ENCODE measurements at regions not wholly inside any gene's neighbourhood (a gene's known extent, or its start where the extent isn't known, plus 50 kb on each side); places are given as distances from the start of the nearest gene placed in this dataset.
"Not testable (repeated sequence)": the region's sequence is repeated elsewhere in the genome, so short reads cannot be mapped to it uniquely, and the experiment has no call there.

DNA sequence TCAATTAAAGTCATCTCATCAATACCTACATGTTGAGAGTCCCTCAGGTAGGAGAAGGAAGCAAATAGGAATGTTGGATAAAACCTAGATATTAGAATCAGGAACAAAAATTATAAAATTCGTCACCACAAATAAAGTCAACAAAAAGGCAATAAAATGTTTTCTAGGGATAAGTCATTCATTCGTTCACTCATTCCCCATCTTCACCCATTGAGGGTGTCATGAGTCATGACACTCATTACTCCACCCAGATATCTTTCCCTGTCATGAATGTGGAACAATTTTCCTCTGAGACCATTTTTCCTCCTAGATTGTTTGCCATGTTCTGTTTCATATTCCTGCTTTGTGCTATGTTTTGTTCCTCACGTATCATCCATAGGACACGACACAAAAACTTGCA, 50.9 kb upstream of the OLIG3 start:
- DNase-seq = no peak

DNA sequence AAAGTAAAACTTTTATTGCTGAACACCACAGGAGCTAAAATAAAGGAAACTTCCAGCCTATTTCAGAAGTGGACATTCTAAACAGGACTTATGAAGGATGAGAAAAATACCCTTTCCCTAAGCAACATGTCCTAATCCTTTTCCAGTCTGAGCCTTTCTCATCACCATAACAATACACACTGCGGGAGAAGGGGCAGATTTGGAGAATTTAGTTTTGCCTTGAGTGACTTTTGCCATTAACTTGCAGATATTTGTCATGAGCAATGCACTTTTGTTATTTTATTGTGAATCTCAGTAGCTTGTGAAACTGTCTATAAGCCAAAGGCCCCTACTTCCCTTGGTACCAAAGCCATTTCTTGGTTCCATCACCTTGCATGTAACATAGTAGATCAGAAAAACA, 53.0 kb upstream of the OLIG3 start:
- DNase-seq = no peak

DNA sequence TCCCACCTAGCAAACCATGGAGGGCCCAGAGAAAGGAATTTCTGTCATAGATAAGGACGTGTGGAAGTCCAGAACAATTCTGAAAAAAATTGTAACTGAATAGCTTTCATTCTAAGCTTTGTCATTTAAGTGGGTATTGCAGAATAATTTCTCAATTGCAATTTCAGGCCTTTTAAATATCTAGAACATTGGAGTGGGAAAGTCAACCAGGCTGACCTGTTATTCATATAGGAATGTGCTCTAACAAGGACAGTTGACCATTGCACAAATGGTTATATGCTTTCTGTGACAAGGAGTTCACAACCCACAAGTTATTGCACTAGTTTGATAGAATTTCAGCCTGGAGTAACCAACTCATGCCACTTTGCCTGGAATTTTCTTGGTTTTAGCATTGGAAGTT, 53.4 kb upstream of the OLIG3 start:
- no peak for DNase-seq

DNA sequence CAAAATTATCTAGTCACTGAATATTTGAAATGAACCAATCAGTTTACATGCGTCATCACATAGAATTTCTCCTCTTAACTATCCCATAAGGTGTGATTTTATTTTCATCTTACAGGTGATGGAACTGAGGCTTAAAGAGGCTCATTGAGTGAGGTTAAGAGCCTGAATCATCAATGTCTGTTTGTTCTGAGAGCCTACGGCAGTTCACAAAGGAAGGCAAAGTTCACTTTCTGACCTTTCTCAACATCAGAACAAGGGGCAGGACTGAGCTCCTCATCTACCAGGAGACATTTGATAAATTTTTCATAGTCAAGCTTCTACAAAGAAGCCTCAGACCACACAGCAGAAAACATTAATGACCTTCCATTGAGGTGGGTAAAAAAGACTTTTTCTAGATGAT, 54.9 kb upstream of the OLIG3 start:
- DNase-seq = no peak

DNA sequence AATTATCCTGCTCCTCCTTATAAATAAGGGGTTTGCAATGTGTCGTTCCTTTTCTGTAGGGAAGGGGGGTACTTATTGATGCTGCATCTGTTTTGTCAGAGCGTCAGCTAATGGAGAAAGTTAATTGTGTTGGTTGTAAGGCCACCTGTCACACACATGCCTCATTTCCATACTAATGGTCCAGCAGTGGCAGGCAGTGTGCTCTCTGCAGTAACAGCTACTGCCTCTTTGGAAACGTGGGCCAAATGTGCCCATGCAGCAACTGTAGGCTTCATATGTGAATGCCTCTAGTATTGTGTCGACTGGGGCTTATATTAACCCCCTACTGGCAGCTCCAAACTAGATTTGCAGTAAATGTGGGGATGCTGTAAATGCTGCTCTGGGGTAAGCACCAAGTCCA, 56.3 kb upstream of the OLIG3 start:
- no peak for DNase-seq

DNA sequence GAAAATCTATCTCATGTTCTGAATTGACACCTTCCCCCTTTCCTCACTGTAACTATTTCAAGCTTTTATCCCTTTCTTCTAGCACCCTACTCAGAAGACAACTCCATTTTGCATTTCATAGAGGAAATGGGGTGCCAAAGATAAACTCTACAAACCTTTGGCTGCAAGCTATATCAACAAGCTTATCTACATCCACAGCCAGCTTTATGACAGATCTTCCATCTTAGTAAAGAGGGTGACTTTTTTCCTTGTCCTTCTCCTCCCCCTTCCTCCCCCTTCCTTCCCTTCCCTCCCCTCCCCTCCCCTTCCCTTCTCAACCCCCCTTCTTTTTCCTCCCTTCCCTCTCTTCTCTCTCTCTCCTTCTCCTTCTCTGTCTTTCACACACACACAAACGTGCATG, 58.0 kb upstream of the OLIG3 start:
- DNase-seq = no peak

DNA sequence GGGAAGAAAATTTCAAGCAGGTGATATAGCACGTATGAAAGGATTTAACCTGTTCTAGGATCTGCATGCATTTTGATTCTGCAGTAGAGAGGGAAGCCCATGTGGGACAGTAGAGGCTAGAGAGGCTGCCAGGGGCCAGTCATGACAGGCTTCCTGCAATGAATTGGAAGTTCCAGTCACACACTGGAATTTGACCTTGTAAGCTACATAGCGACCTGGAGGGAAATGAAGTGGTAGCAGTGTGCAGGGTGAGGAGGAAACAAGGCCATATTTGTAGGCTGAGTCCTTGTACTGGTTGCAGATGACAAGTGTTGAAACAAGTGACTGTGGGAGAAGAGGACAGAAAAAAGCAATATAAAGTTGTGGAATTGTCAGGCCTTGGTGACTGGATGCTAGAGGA, 58.6 kb upstream of the OLIG3 start:
- DNase-seq = no peak

DNA sequence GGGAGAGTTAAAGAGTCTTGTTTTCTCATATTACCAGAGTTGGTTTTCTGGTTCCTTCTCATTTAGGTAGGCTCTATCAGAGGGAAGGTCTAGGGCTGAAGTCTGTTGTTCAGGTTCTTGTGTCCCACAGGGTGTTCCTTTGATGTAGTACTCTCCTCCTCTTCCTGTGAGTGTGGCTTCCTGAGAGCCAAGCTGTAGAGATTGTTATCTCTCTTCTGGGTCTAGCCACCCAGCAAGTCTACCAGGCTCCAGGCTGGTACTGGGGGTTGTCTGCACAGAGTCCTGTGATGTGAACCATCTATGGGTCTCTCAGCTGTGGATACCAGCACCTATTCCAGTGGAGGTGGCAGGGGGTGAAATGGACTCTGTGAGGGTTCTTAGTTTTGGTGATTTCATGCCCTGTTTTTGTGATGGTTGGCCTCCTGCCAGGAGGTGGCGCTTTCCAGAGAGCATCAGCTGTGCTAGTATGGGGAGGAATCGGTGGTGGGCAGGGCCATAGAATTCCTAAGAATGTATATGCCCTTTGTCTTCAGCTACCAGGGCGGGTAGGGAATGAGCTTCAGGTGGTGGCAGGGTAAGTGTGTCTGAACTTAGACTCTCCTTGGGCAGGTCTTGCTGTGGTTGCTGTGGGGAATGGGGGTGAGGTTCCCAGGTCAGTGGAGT, 65.5 kb upstream of the OLIG3 start:
- not testable (repeated sequence) for DNase-seq

DNA sequence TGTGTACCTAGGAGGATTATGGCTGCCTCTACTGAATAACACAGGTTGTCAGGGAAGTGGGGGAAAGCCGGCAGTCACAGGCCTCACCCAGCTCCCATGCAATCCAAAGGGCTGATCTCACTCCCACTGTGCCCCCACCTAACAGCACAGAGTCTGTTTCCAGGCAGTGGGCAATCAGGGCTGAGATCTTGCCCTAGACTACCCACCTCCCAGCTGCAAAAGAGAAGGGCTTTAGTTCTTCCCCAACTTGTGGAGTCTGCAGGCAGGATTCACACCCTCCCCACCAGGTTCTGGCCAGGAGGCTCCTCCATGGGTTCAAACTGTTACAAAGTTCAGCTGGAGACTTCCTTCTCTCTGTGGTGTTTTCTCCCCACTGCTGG, 66.0 kb upstream of the OLIG3 start:
- no peak for DNase-seq

DNA sequence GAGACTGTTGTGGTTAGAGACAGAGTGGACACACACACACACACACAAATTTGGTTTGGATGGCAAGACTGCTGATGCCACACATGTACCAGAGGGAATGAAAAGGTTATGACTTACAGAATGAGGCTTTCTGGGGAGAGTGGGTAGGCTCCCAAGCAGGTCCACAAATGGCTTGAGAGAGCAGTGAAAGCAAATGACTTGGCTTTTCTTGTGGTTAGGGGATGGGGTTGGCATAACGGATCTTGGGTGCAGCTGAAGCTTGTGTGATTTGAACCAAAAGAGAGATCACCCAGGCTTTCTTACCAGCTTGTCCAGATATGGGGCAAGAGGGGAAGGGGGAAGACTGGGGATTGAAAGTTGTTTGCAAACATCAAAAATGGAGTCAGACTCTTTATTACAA, 73.9 kb upstream of the OLIG3 start:
- DNase-seq = no peak

DNA sequence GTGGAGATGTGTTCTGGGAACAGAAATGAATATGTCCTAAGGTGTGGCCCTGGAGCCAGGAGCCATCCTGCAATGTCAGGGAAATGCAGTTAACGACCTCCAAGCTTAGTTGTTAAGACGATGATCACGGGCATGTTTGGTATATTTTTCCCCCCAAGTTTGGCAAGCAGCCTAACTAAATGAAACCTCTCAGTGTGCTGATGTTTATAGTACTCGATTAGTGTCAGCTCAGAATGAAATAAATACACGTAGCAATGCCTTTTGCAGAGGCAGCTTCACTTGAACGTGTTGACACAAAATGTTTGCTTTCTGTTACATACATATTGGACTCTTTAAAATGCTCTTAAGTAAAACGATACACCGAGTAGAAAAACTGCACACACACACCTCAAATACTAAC, 76.2 kb upstream of the OLIG3 start:
- DNase-seq = no peak

DNA sequence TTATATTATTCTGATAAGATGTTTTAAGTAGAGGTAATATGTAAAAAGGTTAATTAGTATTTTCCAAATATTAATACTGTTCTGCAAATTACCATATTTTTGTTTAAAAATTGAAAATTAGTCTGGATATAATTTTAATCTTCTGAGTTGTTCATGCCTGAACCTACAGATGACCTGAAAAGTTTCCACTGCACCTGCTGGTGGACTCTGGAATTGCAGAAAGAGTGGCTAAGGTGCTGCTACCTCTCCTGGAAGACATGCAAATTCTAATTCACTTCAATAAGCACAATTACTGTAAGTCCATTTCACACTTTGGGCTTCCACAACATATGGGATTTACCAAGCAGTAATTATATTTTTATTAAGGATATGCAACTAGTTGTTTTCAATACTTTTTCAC, 77.7 kb upstream of the OLIG3 start:
- no peak for DNase-seq

DNA sequence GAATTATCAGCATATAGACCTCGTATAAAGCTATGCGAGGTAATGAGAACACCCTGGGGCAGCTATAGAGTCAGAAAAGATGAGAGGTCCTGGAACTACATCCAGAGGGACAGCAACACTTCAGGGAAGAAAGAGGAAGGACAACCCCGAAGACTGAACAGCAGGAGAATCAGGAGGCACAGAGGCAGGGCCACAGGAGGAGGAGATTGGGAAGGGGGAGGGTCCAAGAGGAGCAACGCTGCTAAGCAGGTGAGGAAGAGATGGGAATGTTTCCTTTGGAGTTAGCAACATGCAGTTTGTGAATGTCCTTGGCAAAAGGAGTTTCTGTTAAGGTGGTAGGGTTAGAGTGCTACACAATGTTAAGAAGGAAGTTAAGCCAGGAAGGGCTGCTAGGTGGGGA, 79.5 kb upstream of the OLIG3 start:
- DNase-seq = no peak

DNA sequence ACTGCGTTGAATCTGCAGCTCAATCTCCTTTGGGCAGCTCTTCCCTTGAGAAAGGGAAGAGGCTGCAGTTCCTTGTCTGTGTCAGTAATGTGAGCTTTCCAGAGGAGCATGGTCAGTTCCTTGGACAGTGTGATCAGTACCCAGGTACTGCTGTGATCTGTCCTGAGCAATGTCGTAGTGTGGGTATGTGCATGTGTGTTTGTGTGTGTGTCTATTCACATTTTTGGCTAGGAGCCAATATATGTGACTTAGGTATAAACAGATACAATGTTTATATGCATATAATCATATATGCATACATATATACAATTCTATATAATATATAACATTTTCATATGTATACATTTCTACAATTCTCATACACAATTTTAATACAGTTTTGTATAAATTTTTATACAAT, 85.4 kb upstream of the OLIG3 start:
- DNase-seq = no peak

DNA sequence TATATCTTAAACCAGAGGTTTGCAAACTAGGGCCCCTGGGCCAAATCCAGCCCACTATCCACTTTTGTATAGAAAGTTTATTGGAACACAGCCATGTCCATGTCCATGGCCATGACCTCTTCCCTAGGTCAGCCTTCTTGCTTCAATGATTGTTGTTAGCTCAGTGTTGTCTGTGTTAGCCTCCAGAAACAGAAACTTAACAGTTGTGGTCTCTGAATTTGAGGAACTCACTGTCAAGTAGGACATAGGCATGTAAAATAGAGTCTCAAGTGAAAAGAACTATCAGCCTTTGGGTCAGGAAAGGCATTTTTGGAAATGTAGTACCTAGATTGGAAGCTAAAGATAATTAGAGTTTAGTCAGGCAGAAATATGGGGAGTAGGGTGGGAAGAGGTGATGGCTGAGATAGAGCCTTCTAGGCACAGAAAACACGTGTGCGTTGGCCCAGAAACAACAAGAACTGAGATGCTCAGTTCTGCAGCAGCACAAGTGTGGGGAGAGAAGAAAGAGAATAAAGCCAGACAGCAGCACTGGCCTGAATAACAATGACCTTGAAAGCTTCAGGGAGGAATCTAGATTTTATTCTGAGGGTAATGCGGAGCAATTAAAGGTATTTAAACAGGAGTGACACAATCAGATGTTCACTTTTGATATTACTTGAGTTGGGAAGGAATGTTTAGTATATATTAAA, 87.0 kb upstream of the OLIG3 start:
- DNase-seq = no peak

DNA sequence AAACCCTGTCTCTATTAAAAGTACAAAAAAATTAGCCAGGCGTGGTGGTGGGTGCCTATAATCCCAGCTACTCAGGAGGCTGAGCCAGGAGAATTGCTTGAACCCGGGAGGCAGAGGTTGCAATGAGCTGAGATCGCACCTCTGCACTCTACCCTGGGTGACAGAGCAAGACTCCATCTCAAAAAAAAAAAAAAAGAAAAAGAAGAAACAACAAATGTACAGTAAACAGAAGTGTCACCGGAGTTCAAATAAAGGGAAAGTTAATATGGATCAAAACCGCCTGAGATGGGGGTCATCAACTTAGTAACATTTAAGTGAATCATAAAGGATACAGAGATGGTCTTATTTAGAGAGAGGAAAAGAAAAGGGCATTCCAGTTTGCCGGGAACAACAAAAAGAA, 89.3 kb upstream of the OLIG3 start:
- DNase-seq = not testable (repeated sequence)

DNA sequence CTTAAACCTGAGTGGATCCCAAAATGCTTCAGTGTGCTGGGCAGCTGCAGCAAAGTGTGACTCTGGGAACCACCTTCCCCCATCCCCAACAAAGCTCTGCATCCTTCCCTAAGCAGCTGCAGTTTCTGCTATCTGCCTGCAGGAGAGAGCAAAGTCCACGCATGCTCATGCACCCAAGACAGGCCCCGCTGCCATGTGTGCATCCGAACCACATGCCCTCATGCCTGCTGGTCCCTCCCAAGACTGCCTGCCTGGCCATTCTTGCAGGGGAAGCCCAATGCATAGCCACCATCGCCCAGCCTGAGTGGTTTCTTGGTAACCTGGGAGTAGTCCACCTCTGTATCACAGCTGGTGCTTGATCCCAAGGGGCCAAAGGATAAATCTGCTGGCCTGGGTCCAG, 94.3 kb upstream of the OLIG3 start:
- no peak for DNase-seq

DNA sequence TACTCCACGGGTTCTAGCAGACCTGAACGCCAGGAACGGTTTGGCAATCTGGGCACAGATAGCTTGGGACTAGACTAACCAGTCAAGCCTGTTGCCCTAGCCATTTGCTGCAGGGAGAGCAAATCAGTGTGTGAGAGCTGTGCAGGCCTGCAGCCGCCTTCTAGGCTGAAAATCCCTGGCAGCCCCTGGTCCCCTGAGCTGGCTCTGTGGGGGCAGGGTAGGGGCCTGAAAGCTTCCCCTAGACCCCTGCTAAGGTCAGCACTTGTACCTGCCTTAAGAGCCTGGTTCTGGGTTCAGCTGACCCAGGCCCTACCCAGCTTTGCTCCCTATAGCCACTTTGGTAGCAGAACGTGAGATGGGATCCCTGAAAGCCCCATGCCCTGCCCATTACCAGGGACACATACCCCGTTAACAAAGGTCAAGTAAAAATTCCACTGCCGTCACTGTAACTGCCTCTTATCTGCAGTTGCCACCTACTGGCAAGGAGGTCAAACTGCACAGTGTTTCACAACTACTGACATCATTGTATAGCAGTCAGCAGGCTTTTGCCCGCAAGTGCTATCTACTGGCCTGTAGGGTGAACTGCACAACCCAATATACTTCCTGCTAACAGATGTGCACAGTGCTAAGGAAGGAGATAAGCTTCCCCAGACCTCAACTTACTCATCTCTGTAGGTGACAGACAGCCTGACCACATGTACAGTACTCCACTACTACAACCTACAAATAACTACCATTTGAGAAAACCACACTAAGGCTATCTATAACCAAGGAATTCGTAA, 95.1 kb upstream of the OLIG3 start:
- no peak for DNase-seq

DNA sequence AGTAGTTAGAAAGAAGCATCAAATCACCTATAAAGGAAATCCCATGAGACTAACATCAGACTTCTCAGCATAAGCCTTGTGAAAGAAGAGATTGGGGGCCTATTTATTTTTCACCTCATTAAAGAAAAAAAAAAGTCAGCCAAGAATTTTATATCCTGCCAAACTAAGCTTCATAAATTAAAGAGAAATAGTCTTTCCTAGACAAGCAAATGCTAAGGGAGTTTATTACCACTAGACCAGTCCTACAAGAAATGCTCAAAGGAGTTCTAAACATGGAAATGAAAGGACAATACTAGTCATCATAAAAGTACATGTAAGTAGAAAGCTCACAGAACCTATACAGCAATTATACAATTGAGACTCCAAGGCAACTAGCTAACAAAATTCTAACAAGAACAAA, 96.5 kb upstream of the OLIG3 start:
- no peak for DNase-seq

DNA sequence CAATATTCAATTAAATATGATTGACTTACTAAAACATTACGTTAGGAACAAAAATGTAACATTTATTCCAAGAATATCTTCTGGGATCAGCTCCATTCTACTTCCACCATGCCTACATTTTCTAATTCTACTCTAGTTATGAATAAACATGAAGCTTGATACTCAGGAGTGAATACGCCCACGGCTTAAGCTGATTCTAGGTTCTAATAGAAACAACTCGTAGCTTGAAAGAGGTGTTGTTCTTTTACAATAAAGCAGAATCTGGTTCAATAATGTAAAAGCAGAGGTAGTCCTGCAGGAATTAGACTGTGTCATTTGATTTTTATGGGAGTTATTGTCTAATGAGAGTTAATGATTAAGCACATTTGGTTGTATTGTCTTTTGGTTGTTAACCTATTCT, 107.3 kb upstream of the OLIG3 start:
- DNase-seq = no peak

DNA sequence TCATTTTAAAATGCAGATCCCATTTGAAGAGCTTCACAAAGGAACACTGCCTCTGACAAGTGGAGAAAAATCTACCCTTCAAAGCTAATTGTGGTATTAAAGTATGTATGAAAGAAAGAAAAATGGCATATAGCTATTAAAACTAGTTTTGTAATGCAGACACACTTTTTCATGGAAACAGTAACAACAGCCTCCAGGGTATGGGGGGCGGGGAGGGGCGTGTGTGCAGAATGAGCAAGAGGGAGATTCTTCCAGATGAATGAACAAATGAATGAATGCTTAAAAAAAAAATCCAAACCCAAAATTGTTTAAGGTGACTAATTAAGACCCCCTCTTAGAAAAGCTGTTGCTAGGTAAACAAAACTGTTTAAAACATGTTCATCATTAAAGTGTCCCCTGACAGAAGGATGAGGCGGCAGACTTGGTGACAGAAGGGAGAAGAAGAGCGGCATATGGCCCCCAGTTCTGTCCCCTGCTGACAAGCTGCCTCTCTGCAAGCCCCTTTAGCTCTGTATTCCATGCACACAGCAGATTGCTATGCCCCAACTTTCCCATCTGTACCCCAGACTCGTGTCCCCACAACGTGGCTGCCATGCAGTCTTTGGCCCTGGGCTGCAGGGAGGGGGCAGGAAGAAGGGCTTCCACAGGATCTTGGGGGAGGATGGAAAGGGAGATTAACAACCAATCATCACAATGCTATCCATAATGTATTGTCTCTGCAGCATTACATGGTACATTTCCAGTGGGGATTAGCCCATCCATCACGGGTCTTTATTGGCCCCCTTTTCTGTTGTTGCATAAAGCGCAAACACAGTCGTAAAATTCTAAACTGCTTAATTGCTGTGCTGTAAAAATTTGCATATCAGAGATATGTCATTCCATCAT, 108.4 kb upstream of the OLIG3 start:
- no peak for DNase-seq

DNA sequence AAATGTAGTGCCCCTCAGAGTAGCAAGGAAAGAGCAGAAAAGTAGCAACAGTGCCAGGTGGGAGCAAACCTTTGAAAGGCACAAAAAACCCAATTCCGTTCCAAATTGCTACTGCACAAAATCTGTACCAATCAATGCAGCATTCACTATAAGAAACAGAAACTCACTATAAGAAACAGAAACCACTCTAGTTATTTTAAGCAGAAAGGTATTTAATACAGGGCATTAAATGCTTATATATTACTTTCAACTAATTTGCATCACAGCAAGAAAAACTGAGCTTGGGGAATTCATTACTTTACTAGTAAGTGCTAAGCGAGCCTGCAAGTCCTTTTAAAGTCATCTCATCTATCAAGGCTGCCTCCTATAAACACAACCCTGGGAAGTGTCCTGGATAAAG, 116.5 kb upstream of the OLIG3 start:
- DNase-seq = no peak

DNA sequence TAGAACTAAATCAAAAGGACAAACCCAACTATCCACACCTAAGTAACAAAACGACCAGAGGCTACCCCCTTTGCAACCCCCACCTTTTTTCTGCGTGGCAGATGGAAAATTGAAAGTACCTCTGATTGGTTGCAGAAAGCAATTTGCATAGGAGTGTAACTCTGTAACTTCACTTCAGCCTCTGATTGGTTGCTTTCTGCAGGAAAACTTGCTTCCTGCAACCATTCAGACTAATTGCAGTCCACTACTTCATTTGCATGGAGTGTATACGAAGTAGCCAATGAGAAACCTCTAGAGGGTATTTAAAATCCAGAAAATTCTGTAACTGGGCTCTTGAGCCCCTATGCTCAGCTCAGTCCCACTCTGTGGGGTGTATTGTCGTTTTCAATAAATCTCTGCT, 129.1 kb upstream of the OLIG3 start:
- DNase-seq = no peak
